Neuronal stem cell (in vitro differentiated cells): ENCODE measurements at regions not wholly inside any gene's neighbourhood (a gene's known extent, or its start where the extent isn't known, plus 50 kb on each side); places are given as distances from the start of the nearest gene placed in this dataset.

Experiments used
- DNase-seq: peaks from one replicate; pipeline ENCODE4 v3.0.0-alpha.2; 2013; ENCODE audit warnings: low spot score
- H2AFZ ChIP-seq: one replicate; pipeline ENCODE4 v1.6.1; 2013; ENCODE audit warnings: mild to moderate bottlenecking, low read length, inconsistent platforms
- H2AK5ac ChIP-seq: 2 replicates; pipeline ENCODE4 v1.6.1; 2013; ENCODE audit warnings: low read depth, mild to moderate bottlenecking, inconsistent platforms, low read length, moderate library complexity, mixed read lengths
- H2BK120ac ChIP-seq: 2 replicates; pipeline ENCODE4 v1.6.1; 2013; ENCODE audit warnings: low read depth, mild to moderate bottlenecking, inconsistent platforms, low read length, moderate library complexity, mixed read lengths
- H2BK12ac ChIP-seq: one replicate; pipeline ENCODE4 v1.6.1; 2013; ENCODE audit warnings: low read length, inconsistent platforms
- H2BK15ac ChIP-seq: 2 replicates; pipeline ENCODE4 v1.6.1; 2013; ENCODE audit warnings: mild to moderate bottlenecking, low read length, inconsistent platforms, mixed read lengths
- H2BK5ac ChIP-seq: one replicate; pipeline ENCODE4 v1.6.1; 2013; ENCODE audit warnings: inconsistent platforms, mild to moderate bottlenecking, low read length, moderate library complexity
- H3K14ac ChIP-seq: one replicate; pipeline ENCODE4 v1.6.1; 2013; ENCODE audit warnings: low read length, inconsistent platforms
- H3K18ac ChIP-seq: 2 replicates; pipeline ENCODE4 v1.6.1; 2013; ENCODE audit warnings: low read length, inconsistent platforms
- H3K23ac ChIP-seq: 2 replicates; pipeline ENCODE4 v1.6.1; 2013; ENCODE audit warnings: low read depth, mild to moderate bottlenecking, mixed read lengths, low read length, inconsistent platforms; ENCODE audit not compliant: poor library complexity
- H3K27ac ChIP-seq: replicated peaks from 3 replicates; pipeline ENCODE4 v1.5.1; 2013; ENCODE audit warnings: low read length, inconsistent platforms
- H3K27me3 ChIP-seq, 3 experiments: 2 replicates each; pipeline ENCODE4 v1.6.1; 2013; ENCODE audit warnings: low read length in 3 of 3, mild to moderate bottlenecking in 2 of 3, inconsistent platforms in 1 of 3, low read depth in 1 of 3, mixed read lengths in 1 of 3, moderate library complexity in 1 of 3; ENCODE audit not compliant: control insufficient read depth in 3 of 3, insufficient read depth in 3 of 3
- H3K36me3 ChIP-seq, 2 donors: replicated peaks in 1 of 2; 2 replicates each; pipeline ENCODE4 v1.6.1; 2013; ENCODE audit warnings: low read length in 2 of 2; ENCODE audit not compliant: control insufficient read depth in 2 of 2, insufficient read depth in 2 of 2
- H3K4ac ChIP-seq: 2 replicates; pipeline ENCODE4 v1.6.1; 2013; ENCODE audit warnings: inconsistent platforms, mild to moderate bottlenecking, low read length, moderate library complexity
- H3K4me1 ChIP-seq, 2 donors: 1 replicate in 1 of 2; 2 replicates in 1 of 2; pipeline ENCODE4 v1.6.1; 2013; ENCODE audit warnings: low read length in 2 of 2, low read depth in 1 of 2; ENCODE audit not compliant: control insufficient read depth in 2 of 2, insufficient read depth in 1 of 2
- H3K4me2 ChIP-seq: one replicate; pipeline ENCODE4 v1.6.1; 2013; ENCODE audit warnings: mild to moderate bottlenecking, low read length, inconsistent platforms; ENCODE audit not compliant: insufficient read depth, poor library complexity, severe bottlenecking
- H3K4me3 ChIP-seq, 2 donors: 2 replicates each; pipeline ENCODE4 v1.5.1; 2013; ENCODE audit warnings: low read length in 2 of 2, mild to moderate bottlenecking in 2 of 2, inconsistent platforms in 1 of 2, moderate library complexity in 1 of 2
- H3K79me1 ChIP-seq: one replicate; pipeline ENCODE4 v1.6.1; 2013; ENCODE audit warnings: low read depth, mild to moderate bottlenecking, inconsistent platforms, low read length, moderate library complexity
- H3K9ac ChIP-seq: one replicate; pipeline ENCODE4 v1.6.1; 2013; ENCODE audit warnings: mild to moderate bottlenecking, low read depth, low read length, inconsistent platforms; ENCODE audit not compliant: poor library complexity
- H3K9me3 ChIP-seq, 2 donors: replicated peaks in 1 of 2; 2 replicates each; pipeline versions ENCODE3 to v1.6.1; 2013; ENCODE audit warnings: low read length in 2 of 2, mild to moderate bottlenecking in 2 of 2, inconsistent platforms in 1 of 2, low read depth in 1 of 2, mixed read lengths in 1 of 2, moderate library complexity in 1 of 2; ENCODE audit not compliant: control insufficient read depth in 2 of 2, insufficient read depth in 1 of 2
- H4K8ac ChIP-seq: one replicate; pipeline ENCODE4 v1.6.1; 2013; ENCODE audit warnings: low read depth, mild to moderate bottlenecking, inconsistent platforms, low read length, moderate library complexity
- H4K91ac ChIP-seq: one replicate; pipeline ENCODE4 v1.6.1; 2013; ENCODE audit warnings: low read length, low read depth, mild to moderate bottlenecking, inconsistent platforms; ENCODE audit not compliant: poor library complexity
- WGBS, 2 donors: extraction: QIAGEN DNeasy Blood & Tissue Kit; methylation state at CpG; one replicate each; pipeline ENCODE4 v1.1.7; 2013; ENCODE audit warnings: missing lambda C conversion rate in 2 of 2, mixed read lengths in 1 of 2; ENCODE audit not compliant: insufficient read length in 2 of 2, insufficient replicate concordance in 1 of 2; ENCODE audit errors: extremely low coverage in 2 of 2; 5-methylcytosine and 5-hydroxymethylcytosine counted together

DNA sequence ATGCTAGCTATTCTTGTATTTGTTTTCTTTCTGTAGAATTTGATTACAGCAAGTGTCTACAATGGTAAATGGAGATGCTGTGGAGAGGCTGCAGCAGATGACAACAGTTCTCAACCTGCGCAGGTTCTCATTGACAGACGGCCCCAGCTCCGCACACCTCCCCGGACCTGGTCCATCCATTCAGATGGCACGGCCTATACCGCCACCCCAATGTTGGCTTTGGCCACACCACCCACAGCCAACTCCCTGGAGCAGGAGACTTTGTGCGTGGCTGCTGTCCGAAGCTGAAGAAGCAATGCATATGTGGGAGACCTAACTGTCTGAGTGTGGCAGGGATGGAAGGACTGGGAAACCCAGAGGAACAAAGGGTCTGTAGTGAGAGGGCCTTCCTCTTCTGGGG, 116.4 kb upstream of the TCERG1L start:
- Histone ChIP-seq H3K27me3 (peaks cover 0 to 8% (median 0%) of the 10 kb centered on the region in 3 experiments), H2BK5ac (no peak overlapping the region), H3K36me3 (no peaks in the 10 kb centered on the region), H3K4me2 (no peak overlapping the region), H3K23ac (no peak overlapping the region), H3K14ac (no peak overlapping the region), H3K4me3 (no peak overlapping the region), H2BK15ac (no peak overlapping the region), H2BK12ac (no peak overlapping the region), H2AK5ac (no peak overlapping the region), H2BK120ac (no peak overlapping the region), H2AFZ (no peak overlapping the region), H3K79me1 (no peaks in the 10 kb centered on the region), H3K27ac (no peak overlapping the region), H3K9ac (no peak overlapping the region), H3K18ac (no peak overlapping the region), H4K91ac (no peak overlapping the region), H3K4ac (no peak overlapping the region), H4K8ac (no peak overlapping the region), H3K9me3 (no peaks in the 10 kb centered on the region), H3K4me1 (no peaks in the 10 kb centered on the region)
- no CpG with 5 or more reads among the region's 8 CpGs for WGBS, 2 donors
- no peak for DNase-seq

DNA sequence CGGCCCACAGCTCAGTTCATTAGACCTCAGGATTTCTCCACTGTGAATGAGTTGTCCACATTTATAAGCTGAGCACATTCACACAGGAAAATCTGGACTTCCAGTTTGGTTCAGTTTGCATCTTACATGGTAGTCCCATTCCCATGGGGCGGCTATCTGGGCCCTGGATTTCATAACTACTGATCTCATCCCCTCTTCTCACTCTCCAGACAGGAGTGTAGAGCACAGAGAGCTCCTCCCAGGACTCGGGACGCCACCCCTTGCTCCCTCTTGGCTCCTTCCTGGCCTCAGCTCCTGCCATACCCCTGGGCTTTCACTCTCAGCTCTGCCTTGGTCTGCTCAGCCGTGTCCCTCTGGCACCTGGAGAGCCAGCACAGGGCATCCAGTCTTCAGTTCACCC, 117.6 kb upstream of the TCERG1L start:
- Histone ChIP-seq H2AK5ac (no peak overlapping the region), H3K18ac (no peak overlapping the region), H3K9me3 (no peaks in the 10 kb centered on the region), H3K27ac (no peak overlapping the region), H4K91ac (no peak overlapping the region), H3K23ac (no peak overlapping the region), H2BK12ac (no peak overlapping the region), H3K27me3 (peaks cover 0 to 12% (median 0%) of the 10 kb centered on the region in 3 experiments), H2AFZ (no peak overlapping the region), H2BK5ac (no peak overlapping the region), H3K79me1 (no peaks in the 10 kb centered on the region), H2BK120ac (no peak overlapping the region), H4K8ac (no peak overlapping the region), H3K9ac (no peak overlapping the region), H3K4me3 (no peak overlapping the region), H3K14ac (no peak overlapping the region), H3K4me2 (no peak overlapping the region), H3K4ac (no peak overlapping the region), H3K4me1 (no peaks in the 10 kb centered on the region), H2BK15ac (no peak overlapping the region), H3K36me3 (no peaks in the 10 kb centered on the region)
- no CpG with 5 or more reads among the region's 5 CpGs for WGBS, 2 donors
- no peak for DNase-seq

GRCh38 chr10:131429942-131430341, 118.4 kb upstream of the TCERG1L start:
- Histone ChIP-seq H3K4me1 (no peaks in the 10 kb centered on the region), H3K9me3 (no peaks in the 10 kb centered on the region), H3K9ac (no peak overlapping the region), H2BK15ac (no peak overlapping the region), H3K4me3 (no peak overlapping the region), H3K36me3 (no peaks in the 10 kb centered on the region), H3K18ac (peak overlapping the region; percentile 21), H2BK5ac (no peak overlapping the region), H2BK120ac (no peak overlapping the region), H3K14ac (no peak overlapping the region), H3K4ac (no peak overlapping the region), H4K8ac (no peak overlapping the region), H3K4me2 (no peak overlapping the region), H2AFZ (no peak overlapping the region), H3K27me3 (peaks cover 0 to 12% (median 0%) of the 10 kb centered on the region in 3 experiments), H3K27ac (no peak overlapping the region), H2BK12ac (no peak overlapping the region), H3K79me1 (no peaks in the 10 kb centered on the region), H3K23ac (no peak overlapping the region), H4K91ac (no peak overlapping the region), H2AK5ac (no peak overlapping the region)
- WGBS, 2 donors = no CpG with 5 or more reads among the region's 14 CpGs
- no peak for DNase-seq

GRCh38 chr10:131430716-131431412, 119.3 kb upstream of the TCERG1L start:
- Histone ChIP-seq H3K36me3 (no peaks in the 10 kb centered on the region), H2AFZ (no peak overlapping the region), H3K9me3 (no peaks in the 10 kb centered on the region), H4K91ac (no peak overlapping the region), H2BK15ac (no peak overlapping the region), H3K27me3 (peaks cover 0 to 20% (median 0%) of the 10 kb centered on the region in 3 experiments), H2BK120ac (no peak overlapping the region), H3K4me2 (no peak overlapping the region), H3K4ac (no peak overlapping the region), H3K27ac (no peak overlapping the region), H3K79me1 (no peaks in the 10 kb centered on the region), H3K23ac (no peak overlapping the region), H2AK5ac (no peak overlapping the region), H3K4me3 (no peak overlapping the region), H2BK12ac (no peak overlapping the region), H3K9ac (no peak overlapping the region), H3K14ac (no peak overlapping the region), H3K4me1 (no peaks in the 10 kb centered on the region), H2BK5ac (no peak overlapping the region), H4K8ac (no peak overlapping the region), H3K18ac (no peak overlapping the region)
- WGBS, 2 donors = no CpG with 5 or more reads among the region's 16 CpGs
- DNase-seq = no peak
